HEK293T (cell line): ENCODE measurements at regions not wholly inside any gene's neighbourhood (a gene's known extent, or its start where the extent isn't known, plus 50 kb on each side); places are given as distances from the start of the nearest gene placed in this dataset.
"Not testable (repeated sequence)": the region's sequence is repeated elsewhere in the genome, so short reads cannot be mapped to it uniquely, and the experiment has no call there.

Experiments used
- CTCF ChIA-PET: fragments of 350-600 bp; formaldehyde crosslinking; extraction: SDS; loops from one replicate; lab custom pipeline; 2021; ENCODE audit warnings: antibody characterized with exemption, inconsistent platforms; lab: Yijun Ruan, JAX
- POLR2A ChIA-PET: fragments of 350-600 bp; formaldehyde crosslinking; extraction: SDS; loops from one replicate; lab custom pipeline; 2020; ENCODE audit warnings: antibody characterized with exemption, inconsistent platforms; lab: Yijun Ruan, JAX
- DNase-seq: peaks from one replicate; pipeline ENCODE4 v3.0.0; 2012; ENCODE audit warnings: mixed read lengths; ENCODE audit errors: extremely low spot score
- ARNT ChIP-seq: fragments of 450-650 bp; IDR thresholded peaks from 2 replicates; pipeline ENCODE4 v1.6.1; 2017; ENCODE audit warnings: mild to moderate bottlenecking
- BHLHE40 ChIP-seq: fragments of 450-650 bp; IDR thresholded peaks from 2 replicates; pipeline ENCODE4 v1.6.1; 2016; ENCODE audit warnings: mild to moderate bottlenecking, moderate library complexity, borderline replicate concordance
- CTBP1 ChIP-seq: fragments of 450-650 bp; IDR thresholded peaks from 2 replicates; pipeline ENCODE4 v1.6.1; 2016; ENCODE audit warnings: borderline replicate concordance
- ELF4 ChIP-seq: fragments of 450-650 bp; IDR thresholded peaks from 2 replicates; pipeline ENCODE4 v1.6.1; 2017; ENCODE audit warnings: antibody characterized with exemption
- FOXA1 ChIP-seq: fragments of 450-650 bp; IDR thresholded peaks from 2 replicates; pipeline ENCODE4 v1.6.1; 2016; ENCODE audit warnings: mild to moderate bottlenecking
- FOXK2 ChIP-seq: fragments of 450-650 bp; IDR thresholded peaks from 2 replicates; pipeline ENCODE4 v1.6.1; 2016; ENCODE audit warnings: mild to moderate bottlenecking
- FOXM1 ChIP-seq: fragments of 450-650 bp; IDR thresholded peaks from 2 replicates; pipeline ENCODE4 v1.6.1; 2017; ENCODE audit warnings: mild to moderate bottlenecking, borderline replicate concordance
- HDGF ChIP-seq: fragments of 450-650 bp; IDR thresholded peaks from 2 replicates; pipeline ENCODE4 v1.6.1; 2017; ENCODE audit warnings: antibody characterized with exemption, borderline replicate concordance
- L3MBTL2 ChIP-seq: fragments of 450-650 bp; conservative IDR thresholded peaks from 2 replicates; pipeline ENCODE4 v1.6.1; 2016; ENCODE audit warnings: mild to moderate bottlenecking
- LEF1 ChIP-seq: fragments of 450-650 bp; IDR thresholded peaks from 2 replicates; pipeline ENCODE4 v1.6.1; 2017; ENCODE audit warnings: mild to moderate bottlenecking, borderline replicate concordance
- NFRKB ChIP-seq: fragments of 450-650 bp; IDR thresholded peaks from 2 replicates; pipeline ENCODE4 v1.6.1; 2016; ENCODE audit warnings: mild to moderate bottlenecking, moderate library complexity
- SP1 ChIP-seq: fragments of 450-650 bp; IDR thresholded peaks from 2 replicates; pipeline ENCODE4 v1.6.1; 2017
- SUZ12 ChIP-seq: fragments of 450-650 bp; IDR thresholded peaks from 2 replicates; pipeline ENCODE4 v1.6.1; 2016; ENCODE audit warnings: mild to moderate bottlenecking
- TARDBP ChIP-seq: fragments of 450-650 bp; IDR thresholded peaks from 2 replicates; pipeline ENCODE4 v1.6.1; 2016
- ZNF384 ChIP-seq: fragments of 450-650 bp; IDR thresholded peaks from 2 replicates; pipeline ENCODE4 v1.6.1; 2016
- TF ChIP-seq, protein P1 (sequence below): fragments of 450-650 bp; IDR thresholded peaks from 2 replicates; pipeline ENCODE4 v1.6.1; 2016

DNA sequence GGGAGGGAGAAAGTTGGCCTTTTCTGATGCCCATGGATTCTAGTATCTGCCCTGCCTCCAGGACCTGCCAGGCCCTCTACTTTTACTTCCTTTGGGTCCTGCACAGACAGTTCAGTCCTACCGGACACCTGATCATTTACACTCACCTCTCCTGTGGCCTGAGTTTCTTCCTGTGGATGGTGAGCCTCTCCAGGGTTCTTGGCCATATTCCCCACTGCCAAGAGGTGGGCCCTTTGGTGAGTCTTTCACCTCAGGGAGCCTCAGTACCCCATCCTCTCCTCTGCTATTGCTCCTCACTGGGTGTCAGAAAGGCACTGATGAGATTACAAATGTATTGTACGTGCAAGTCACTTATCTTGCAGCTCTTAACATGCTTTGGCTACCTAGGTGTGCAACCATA is 81.4 kb upstream of the ETV3 start:
- POLR2A ChIA-PET: no interaction called here
- DNase-seq: no peak
- TF ChIP-seq FOXM1 (no peak), ARNT (no peak), TARDBP (no peak), NFRKB (no peak), FOXA1 (no peak), SUZ12 (no peak), SP1 (no peak), CTBP1 (no peak), LEF1 (no peak), L3MBTL2 (no peak), ZNF384 (no peak)
- TF ChIP-seq, protein P1, sequence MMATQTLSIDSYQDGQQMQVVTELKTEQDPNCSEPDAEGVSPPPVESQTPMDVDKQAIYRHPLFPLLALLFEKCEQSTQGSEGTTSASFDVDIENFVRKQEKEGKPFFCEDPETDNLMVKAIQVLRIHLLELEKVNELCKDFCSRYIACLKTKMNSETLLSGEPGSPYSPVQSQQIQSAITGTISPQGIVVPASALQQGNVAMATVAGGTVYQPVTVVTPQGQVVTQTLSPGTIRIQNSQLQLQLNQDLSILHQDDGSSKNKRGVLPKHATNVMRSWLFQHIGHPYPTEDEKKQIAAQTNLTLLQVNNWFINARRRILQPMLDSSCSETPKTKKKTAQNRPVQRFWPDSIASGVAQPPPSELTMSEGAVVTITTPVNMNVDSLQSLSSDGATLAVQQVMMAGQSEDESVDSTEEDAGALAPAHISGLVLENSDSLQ: no peak
- CTCF ChIA-PET: no interaction called here

GRCh38 chr1:157219182-157219581 is 81.0 kb upstream of the ETV3 start:
- TF ChIP-seq ZNF384: no peak
- TF ChIP-seq BHLHE40: no peak
- no peak for TF ChIP-seq CTBP1
- no peak for TF ChIP-seq FOXA1
- TF ChIP-seq, protein P1: no peak
- no peak for TF ChIP-seq SUZ12
- TF ChIP-seq SP1: no peak
- no peak for TF ChIP-seq NFRKB
- TF ChIP-seq ELF4: no peak
- TF ChIP-seq L3MBTL2: no peak
- TF ChIP-seq HDGF: no peak
- no peak for TF ChIP-seq ARNT
- POLR2A ChIA-PET: no interaction called here
- DNase-seq: no peak
- CTCF ChIA-PET: no interaction called here

- ChIA-PET POLR2A (no interaction called here), CTCF (no interaction called here)
- TF ChIP-seq ARNT: no peak
- TF ChIP-seq NFRKB: no peak
- no peak for TF ChIP-seq FOXM1
- no peak for TF ChIP-seq TARDBP
- no peak for TF ChIP-seq SP1
- no peak for TF ChIP-seq SUZ12
- TF ChIP-seq ELF4: no peak
Measured at GRCh38 chr1:157218671-157219070, 80.5 kb upstream of the ETV3 start.

DNA sequence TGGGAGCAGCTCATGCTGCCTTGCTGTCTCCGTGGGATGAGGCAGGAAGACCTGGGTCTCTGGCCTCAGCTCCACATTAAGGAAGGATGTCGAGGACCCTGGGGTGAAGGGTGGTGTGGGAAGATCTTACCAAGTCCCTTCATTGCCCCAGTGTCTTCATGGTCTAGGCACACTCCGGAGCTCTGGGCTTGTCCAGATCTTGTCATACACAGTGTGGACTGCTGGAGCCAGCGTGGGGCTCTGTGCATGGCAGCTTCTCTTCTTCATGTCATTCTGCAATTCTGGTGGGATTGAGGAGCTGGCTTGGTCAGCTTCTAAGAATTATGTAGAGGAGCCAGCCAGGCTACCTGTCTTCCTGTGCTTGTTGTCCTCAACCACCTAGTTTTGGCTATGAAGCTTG is 79.3 kb upstream of the ETV3 start:
- TF ChIP-seq SUZ12 (no peak), NFRKB (no peak), CTBP1 (no peak), LEF1 (no peak), ARNT (no peak), ZNF384 (no peak), BHLHE40 (no peak), FOXM1 (no peak), HDGF (no peak), L3MBTL2 (no peak), FOXA1 (no peak), FOXK2 (no peak)
- TF ChIP-seq, protein P1: no peak
- CTCF ChIA-PET: no interaction called here
- POLR2A ChIA-PET: no interaction called here
- no peak for DNase-seq

More at GRCh38 chr1:157218671-157219070, 80.5 kb upstream of the ETV3 start:
- no peak for DNase-seq

DNA sequence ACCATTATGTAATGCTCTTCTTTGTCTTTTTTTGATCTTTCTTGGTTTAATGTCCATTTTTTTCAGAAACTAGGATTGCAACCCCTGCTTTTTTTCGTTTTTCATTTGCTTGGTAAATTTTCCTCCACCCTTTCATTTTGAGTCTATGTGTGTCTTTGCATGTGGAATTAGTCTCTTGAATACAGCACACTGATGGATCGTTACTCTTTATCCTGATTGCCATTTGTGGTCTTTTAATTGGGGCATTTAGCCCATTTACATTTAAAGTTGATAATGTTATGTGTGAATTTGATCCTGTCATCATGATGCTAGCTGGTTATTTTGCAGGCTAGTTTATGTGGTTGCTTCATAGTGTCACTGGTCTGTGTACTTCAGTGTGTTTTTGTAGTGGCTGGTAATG is 75.6 kb upstream of the ETV3 start:
- TF ChIP-seq FOXM1 (no peak), TARDBP (no peak), LEF1 (no peak), FOXA1 (no peak), NFRKB (no peak), SP1 (no peak), CTBP1 (no peak), ZNF384 (no peak), SUZ12 (no peak), HDGF (no peak), ELF4 (no peak)
- TF ChIP-seq, protein P1: no peak
- POLR2A ChIA-PET: no interaction called here
- DNase-seq: no peak
- CTCF ChIA-PET: interaction anchor here (1.7 kb wide), 1 partner anchor 20 kb away, joined by 3 read pairs; no protein-coding TSS in a partner anchor

- no peak for TF ChIP-seq HDGF
- POLR2A ChIA-PET: no interaction called here
- no peak for DNase-seq
- CTCF ChIA-PET: no interaction called here
Measured at GRCh38 chr1:157209514-157209913, 71.3 kb upstream of the ETV3 start.

DNA sequence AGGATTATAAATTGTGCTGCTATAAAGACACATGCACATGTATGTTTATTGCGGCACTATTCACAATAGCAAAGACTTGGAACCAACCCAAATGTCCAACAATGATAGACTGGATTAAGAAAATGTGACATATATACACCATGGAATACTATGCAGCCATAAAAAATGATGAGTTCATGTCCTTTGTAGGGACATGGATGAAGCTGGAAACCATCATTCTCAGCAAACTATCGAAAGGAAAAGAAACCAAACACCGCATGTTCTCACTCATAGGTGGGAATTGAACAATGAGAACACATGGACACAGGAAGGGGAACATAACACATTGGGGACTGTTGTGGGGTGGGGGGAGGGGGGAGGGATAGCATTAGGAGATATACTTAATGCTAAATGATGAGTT is 67.8 kb upstream of the ETV3 start:
- CTCF ChIA-PET, DNase-seq, POLR2A ChIA-PET: not testable (repeated sequence)
